ENCODE measurements at regions not wholly inside any gene's neighbourhood (a gene's known extent, or its start where the extent isn't known, plus 50 kb on each side); places are given as distances from the start of the nearest gene placed in this dataset.

- no peak for TF ChIP-seq EP300 (IDR thresholded peaks at IDR 0.05; ENCODE audit: borderline replicate concordance)
- no peak for TF ChIP-seq CEBPB (IDR thresholded peaks at IDR 0.05)
- TF ChIP-seq NFIC (IDR thresholded peaks at IDR 0.05): no peak
- TF ChIP-seq MAX (IDR thresholded peaks at IDR 0.05): no peak
- no peak for TF ChIP-seq REST (IDR thresholded peaks at IDR 0.05; ENCODE audit: low read depth)
These were observed 413.5 kb downstream of the CCDC91 start for GRCh38 chr12:28603801-28604200.

Measured in Ishikawa (cell line).